ENCODE measurements at regions not wholly inside any gene's neighbourhood (a gene's known extent, or its start where the extent isn't known, plus 50 kb on each side); places are given as distances from the start of the nearest gene placed in this dataset.
A peak's percentile ranks its signal among the peaks of the same experiment; 100 is the strongest.
"Not testable (repeated sequence)": the region's sequence is repeated elsewhere in the genome, so short reads cannot be mapped to it uniquely, and the experiment has no call there.

DNA sequence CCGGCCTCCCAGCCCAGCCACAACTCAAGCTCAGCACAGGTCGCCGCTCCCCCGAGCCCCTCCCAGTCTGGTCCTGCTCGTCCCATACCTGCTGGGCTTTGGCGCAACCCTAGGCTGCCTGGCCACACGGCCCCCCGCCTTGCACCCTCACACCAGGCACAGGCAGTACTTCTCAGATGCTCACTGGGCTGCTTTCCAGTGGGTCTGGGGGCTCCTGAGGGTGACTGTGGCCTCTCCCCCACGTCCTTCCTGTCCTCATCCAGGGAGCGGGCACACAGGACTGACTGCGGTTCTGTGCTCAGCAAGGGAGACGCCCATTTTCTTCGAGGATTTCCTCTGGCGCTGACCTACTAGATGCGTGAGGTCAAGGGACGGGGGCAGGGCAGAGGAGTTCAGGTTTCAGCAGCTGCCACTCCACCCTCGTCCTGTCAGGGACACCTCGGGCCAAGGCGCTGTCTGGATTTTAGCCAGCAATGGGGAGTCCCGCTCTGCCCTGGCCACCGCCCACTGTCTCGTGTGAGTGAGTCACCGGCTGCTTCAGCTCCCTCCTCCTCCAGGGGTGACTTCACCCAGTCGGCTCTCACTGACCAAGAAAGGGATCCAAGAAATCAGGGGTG lies 115.8 kb downstream of the NPIPB11 start:
- H3K27ac Mint-ChIP-seq = peak overlapping the region; percentile 38; the same call in 1 of the 2 replicates
- TF ChIP-seq, protein P1, sequence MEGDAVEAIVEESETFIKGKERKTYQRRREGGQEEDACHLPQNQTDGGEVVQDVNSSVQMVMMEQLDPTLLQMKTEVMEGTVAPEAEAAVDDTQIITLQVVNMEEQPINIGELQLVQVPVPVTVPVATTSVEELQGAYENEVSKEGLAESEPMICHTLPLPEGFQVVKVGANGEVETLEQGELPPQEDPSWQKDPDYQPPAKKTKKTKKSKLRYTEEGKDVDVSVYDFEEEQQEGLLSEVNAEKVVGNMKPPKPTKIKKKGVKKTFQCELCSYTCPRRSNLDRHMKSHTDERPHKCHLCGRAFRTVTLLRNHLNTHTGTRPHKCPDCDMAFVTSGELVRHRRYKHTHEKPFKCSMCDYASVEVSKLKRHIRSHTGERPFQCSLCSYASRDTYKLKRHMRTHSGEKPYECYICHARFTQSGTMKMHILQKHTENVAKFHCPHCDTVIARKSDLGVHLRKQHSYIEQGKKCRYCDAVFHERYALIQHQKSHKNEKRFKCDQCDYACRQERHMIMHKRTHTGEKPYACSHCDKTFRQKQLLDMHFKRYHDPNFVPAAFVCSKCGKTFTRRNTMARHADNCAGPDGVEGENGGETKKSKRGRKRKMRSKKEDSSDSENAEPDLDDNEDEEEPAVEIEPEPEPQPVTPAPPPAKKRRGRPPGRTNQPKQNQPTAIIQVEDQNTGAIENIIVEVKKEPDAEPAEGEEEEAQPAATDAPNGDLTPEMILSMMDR (IDR thresholded peaks at IDR 0.05) = no peak
- H3K4me3 Mint-ChIP-seq = peak overlapping the region; percentile 63; the same call in 1 of the 2 replicates

DNA sequence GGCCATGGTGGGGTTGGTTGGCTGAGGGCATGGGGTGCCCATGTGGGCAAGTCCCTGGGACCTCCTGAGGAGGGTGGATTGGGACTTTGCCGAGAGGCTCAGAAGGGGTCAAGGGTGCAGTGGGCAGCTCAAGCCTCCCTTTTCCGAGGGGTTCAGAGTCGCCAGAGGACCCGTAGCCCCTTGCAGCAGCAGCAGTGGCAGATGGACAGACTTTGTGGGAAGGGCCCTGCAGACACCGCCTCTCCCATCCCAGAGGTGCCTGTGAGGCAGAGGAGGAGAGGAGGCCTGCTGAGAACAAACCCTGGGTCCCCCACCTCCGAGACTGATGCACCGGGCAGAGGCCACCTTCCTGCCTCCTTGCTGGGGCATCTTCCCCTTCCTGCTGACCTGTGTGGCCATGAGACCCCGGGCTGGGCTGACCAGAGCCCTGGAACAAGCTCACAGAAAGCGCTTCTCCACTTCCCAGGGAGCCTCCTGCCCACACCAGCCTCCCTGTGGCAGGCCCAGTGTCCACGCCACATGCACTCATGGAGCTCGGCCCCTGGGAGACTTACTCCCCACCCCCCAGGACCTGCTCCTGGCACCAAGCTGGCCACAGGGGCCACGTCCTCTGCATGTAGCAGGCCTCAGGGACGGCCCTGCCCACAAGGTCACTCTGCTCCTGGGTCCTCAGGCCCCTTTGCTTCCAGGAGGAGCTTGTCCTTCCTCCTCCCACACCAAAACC lies 116.8 kb downstream of the NPIPB11 start:
- H3K27me3 Mint-ChIP-seq (ENCODE audit: insufficient read depth); H3K4me1 Mint-ChIP-seq (ENCODE audit: low read depth); H3K4me3 Mint-ChIP-seq; H3K27ac Mint-ChIP-seq; H3K36me3 Mint-ChIP-seq (ENCODE audit: low read depth); H3K9me3 Mint-ChIP-seq; DNase-seq: not testable (repeated sequence)

More for the DNA sequence above, 115.8 kb downstream of the NPIPB11 start:
- Mint-ChIP-seq H3K9me3 (no peaks in the 10 kb centered on the region), H3K36me3 (ENCODE audit: low read depth) (no peaks in the 10 kb centered on the region), H3K27me3 (ENCODE audit: insufficient read depth) (peaks cover 9% of the 10 kb centered on the region), H3K4me1 (ENCODE audit: low read depth) (peaks cover 5% of the 10 kb centered on the region)
- peak; percentile 89 for DNase-seq

DNA sequence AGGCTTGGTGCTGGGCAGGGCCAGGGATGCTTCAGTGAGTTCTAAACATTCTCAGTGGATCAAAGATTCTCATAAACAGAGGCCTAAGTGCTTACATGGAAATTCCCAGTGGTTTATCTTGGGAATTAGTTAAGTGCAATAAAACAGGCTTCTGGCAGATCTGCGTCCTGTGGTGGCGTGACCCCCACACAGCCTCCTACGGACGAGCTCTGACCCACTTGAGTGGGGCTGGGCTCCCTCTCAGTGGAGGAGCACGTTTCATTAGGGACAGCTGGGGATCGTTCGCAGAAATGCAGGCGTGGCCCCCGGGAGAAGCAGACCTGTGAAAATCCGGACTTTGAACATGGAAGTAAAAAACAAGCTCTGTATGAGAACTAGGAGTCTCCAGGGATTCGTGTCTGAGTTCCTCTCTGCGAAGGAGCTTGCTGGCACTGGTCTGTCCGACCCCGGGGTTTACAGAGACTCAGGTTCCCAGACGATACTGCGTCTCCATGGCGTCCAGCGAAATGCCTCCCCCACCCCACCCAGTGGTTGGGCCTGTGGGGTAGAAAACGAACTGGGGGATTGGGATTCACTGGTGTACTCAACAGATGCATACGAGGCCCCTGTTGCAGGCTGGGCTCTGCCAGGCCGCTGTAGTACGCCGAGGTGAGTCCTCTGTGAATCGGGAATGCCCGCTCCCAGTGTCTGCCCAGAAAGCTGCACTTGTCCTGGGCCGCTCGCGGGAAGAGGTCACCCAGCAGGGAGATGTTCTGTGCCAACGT lies 117.6 kb downstream of the NPIPB11 start:
- peak; percentile 37 for DNase-seq
- not testable (repeated sequence) for H3K36me3 Mint-ChIP-seq (ENCODE audit: low read depth); H3K27ac Mint-ChIP-seq; H3K4me3 Mint-ChIP-seq; H3K4me1 Mint-ChIP-seq (ENCODE audit: low read depth); H3K27me3 Mint-ChIP-seq (ENCODE audit: insufficient read depth); H3K9me3 Mint-ChIP-seq

DNA sequence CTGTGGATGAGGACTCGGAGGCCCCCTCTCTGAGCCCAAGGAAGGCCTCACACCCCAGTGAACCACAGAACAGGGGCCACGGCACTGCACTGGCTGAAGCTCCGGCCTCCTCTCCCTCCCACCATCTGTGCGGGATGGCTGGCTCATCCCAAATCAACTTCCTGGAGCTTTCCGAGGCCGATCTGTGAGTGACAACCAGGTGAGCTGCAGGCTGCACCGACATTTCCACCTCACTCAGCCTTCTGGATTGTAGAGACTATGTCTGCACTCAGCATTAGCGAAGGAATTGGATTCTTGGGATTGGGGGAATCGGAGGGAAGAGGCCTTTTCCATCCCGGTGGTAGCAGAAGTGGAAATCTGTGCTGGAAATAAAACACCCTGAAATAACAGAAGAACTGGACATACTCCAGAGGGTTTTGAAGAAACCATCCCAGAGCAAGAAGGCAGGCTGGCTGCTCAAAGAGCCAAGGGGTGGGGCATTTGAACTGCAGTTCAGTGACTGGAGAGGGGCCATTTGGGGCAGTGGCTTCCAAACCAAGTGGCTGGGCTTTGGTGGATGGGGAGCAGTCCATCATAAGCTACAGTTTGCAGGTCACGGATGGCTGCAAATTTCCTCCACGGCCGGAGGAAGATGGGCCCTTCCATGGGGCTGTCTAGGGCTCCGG lies 118.5 kb downstream of the NPIPB11 start:
- not testable (repeated sequence) for H3K27me3 Mint-ChIP-seq (ENCODE audit: insufficient read depth); H3K9me3 Mint-ChIP-seq; H3K4me3 Mint-ChIP-seq; DNase-seq; H3K27ac Mint-ChIP-seq; H3K4me1 Mint-ChIP-seq (ENCODE audit: low read depth); H3K36me3 Mint-ChIP-seq (ENCODE audit: low read depth)

DNA sequence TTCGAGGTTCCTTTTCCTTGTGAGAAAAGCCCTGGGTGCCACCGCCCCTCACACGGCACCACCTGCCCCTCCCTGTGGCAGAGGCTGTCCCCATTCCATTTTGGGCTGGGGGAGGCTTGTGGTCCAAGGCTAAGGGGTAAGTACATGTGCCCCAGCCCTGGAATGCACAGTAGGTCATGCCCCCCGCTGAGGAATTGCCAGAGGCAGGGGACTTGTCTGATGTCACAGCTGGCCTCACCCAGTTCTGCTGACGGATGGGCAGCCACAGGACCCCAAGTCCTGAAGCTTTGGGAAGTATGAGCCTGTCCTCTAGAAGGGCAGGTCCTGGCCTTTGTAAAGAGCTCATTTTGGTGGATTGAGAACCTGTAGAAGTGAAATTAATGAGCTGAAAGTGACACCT lies 119.3 kb downstream of the NPIPB11 start:
- not testable (repeated sequence) for H3K4me3 Mint-ChIP-seq; H3K4me1 Mint-ChIP-seq (ENCODE audit: low read depth); H3K27ac Mint-ChIP-seq; H3K36me3 Mint-ChIP-seq (ENCODE audit: low read depth); H3K27me3 Mint-ChIP-seq (ENCODE audit: insufficient read depth); H3K9me3 Mint-ChIP-seq; DNase-seq

DNA sequence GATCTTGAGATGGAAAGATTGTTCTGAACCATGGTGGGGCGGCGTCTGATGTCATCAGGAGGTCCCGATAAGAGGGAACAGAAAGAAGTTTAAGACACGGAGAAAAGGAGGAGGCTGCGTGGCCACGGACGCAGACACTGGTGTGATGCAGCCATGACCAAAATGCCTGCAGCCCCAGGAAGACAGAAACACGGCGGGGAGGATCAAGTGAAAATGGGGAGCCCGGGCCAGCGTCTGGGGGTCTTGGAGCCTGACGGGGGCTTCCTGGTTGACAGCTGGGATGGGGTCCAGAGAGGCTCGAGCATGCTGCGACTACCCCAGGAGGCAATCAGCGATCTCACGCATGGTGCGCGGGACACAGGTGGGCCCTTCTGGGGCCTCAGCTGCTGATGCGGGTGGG lies 119.7 kb downstream of the NPIPB11 start:
- H3K27ac Mint-ChIP-seq; H3K9me3 Mint-ChIP-seq; DNase-seq; H3K36me3 Mint-ChIP-seq (ENCODE audit: low read depth); H3K27me3 Mint-ChIP-seq (ENCODE audit: insufficient read depth); H3K4me1 Mint-ChIP-seq (ENCODE audit: low read depth); H3K4me3 Mint-ChIP-seq: not testable (repeated sequence)

DNA sequence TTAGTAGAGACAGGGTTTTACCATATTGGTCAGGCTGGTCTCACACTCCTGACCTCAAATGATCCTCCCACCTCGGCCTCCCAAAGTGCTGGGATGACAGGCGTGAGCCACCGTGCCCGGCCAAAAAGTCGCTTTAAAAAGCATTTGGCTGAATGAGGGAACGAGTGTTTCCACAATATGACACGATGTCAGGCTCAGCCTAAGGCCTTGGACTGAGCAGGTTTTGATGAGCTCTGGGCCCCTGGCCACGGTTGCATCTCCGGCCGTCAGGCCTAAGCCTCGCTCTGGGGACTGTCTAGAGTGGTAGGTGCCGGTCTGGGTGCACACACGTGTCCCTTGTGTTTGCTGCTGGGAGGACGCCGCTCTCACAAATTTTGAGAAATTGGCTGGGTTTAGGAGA lies 120.3 kb downstream of the NPIPB11 start:
- not testable (repeated sequence) for H3K36me3 Mint-ChIP-seq (ENCODE audit: low read depth); DNase-seq; H3K27ac Mint-ChIP-seq; H3K4me1 Mint-ChIP-seq (ENCODE audit: low read depth); H3K9me3 Mint-ChIP-seq; H3K27me3 Mint-ChIP-seq (ENCODE audit: insufficient read depth); H3K4me3 Mint-ChIP-seq

DNA sequence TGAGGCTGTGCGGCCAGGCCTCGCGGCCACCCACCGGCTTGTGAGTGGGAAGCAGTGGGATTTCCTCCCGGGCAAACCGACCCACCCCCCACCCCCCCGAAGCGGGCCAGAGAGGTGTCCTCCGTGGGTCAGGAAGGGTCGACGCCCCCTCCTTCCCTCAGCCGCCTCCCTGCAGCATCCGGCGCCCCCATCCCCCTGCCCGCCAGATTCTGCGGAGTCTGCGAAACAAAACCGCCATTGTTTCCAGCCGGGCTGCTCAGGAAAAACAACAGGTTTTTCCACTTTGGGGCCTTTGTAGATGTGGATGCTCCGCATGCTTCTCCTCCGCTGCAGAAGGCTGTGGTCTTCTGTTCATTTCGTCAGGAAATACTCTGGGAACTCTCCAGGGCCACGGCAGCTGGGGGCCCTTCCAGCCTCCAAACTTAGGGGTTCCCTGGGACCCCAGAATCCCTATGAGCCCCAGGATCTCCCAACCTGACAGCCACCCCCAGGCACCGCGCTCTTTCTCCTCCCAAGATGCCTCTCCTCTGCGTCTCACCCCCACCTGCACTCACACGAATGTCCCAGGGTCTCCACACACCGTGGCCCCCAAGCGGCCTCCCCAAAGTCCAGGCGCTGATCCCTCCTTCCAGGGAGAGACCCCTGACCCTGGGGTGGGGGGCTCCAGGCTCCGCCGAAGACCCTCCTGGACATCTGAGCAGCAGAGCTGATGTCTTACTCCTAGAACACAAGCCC lies 121.2 kb downstream of the NPIPB11 start:
- H3K36me3 Mint-ChIP-seq (ENCODE audit: low read depth); DNase-seq; H3K4me3 Mint-ChIP-seq; H3K27ac Mint-ChIP-seq; H3K4me1 Mint-ChIP-seq (ENCODE audit: low read depth); H3K27me3 Mint-ChIP-seq (ENCODE audit: insufficient read depth); H3K9me3 Mint-ChIP-seq: not testable (repeated sequence)

DNA sequence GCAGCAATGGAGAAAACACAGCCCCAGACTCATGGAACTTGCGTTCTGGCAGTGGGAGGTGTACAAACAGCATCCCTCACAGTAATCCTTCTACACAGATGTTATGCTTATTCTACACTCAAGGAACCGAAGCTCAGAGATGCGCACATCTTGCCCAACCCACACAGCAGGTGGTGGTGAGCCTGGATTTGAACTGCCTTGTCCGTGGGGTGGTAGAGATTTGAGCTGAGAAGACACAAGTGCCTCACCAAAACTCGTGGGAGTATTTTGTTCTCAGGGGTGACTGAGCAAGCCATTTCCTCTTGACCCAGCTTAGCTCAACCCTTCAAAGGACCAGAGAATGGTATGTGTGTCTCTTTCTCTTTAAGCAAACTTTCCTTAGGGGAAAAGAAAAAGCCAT lies 121.8 kb downstream of the NPIPB11 start:
- H3K9me3 Mint-ChIP-seq; H3K27ac Mint-ChIP-seq; H3K27me3 Mint-ChIP-seq (ENCODE audit: insufficient read depth); DNase-seq; H3K4me3 Mint-ChIP-seq; H3K36me3 Mint-ChIP-seq (ENCODE audit: low read depth); H3K4me1 Mint-ChIP-seq (ENCODE audit: low read depth): not testable (repeated sequence)

DNA sequence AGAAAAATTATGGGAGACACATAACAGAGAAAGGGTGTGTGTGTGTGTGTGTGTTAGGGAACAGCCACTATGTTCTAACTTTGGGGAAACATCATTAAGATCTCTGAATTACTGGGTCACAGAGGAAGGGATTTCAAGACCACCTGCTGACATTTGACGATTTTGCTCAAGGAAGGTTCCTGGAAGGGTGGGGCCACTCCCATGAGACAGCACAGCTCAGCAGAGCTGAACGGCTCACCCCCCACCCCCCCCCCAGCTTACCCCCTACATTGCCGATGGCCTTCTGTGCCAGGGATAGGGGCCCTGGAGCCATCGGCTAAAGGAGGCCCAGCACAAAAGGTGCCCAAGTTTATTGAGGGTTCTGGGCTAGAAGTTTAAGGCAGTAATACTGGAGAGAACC lies 122.4 kb downstream of the NPIPB11 start:
- not testable (repeated sequence) for H3K27me3 Mint-ChIP-seq (ENCODE audit: insufficient read depth); H3K4me1 Mint-ChIP-seq (ENCODE audit: low read depth); H3K9me3 Mint-ChIP-seq; H3K36me3 Mint-ChIP-seq (ENCODE audit: low read depth); DNase-seq; H3K4me3 Mint-ChIP-seq; H3K27ac Mint-ChIP-seq

DNA sequence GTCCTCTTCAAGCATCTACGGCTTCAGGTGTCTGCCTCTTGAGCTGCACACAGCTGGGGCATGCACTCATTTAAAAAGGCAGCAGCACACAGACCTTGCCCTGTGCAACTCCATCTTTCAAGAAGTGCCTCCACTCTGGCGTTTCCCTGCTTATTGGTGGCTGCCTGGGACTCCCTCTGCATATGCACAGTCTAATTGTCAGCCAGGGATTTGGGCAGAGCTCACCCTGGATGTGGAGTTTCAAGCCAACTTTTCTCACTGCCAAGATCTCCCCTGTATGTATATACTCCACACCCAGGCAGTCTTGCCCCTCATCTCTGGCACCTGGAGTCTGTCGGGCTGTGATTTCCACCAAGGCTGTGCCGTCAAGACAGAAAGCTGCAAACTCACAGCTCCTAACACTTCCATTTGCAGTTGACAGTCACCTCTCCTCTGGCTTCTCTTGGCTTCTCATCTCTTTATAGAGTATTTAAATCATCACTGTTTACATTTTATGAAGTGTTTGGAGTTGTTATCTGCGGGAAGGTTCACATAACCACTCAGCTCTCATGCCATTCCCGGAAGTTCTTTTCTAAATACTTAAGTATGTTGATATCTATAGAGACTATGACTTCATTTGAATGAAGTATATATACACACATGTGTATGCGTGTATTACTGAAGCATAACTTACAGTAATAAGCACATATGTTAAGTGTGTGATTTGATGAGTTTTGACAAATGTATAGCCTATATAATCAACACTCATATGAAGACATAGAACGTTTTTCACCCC lies 128.2 kb downstream of the NPIPB11 start:
- not testable (repeated sequence) for DNase-seq; H3K4me3 Mint-ChIP-seq; H3K27ac Mint-ChIP-seq; H3K27me3 Mint-ChIP-seq (ENCODE audit: insufficient read depth); H3K36me3 Mint-ChIP-seq (ENCODE audit: low read depth); H3K9me3 Mint-ChIP-seq
- H3K4me1 Mint-ChIP-seq (ENCODE audit: low read depth) = peaks cover 31% of the 10 kb centered on the region

All from HFFc6 (cell line).